Keratinocyte (primary cell): ENCODE measurements at regions not wholly inside any gene's neighbourhood (a gene's known extent, or its start where the extent isn't known, plus 50 kb on each side); places are given as distances from the start of the nearest gene placed in this dataset.

ENCODE experiments used
- DNase-seq: peaks from one replicate; pipeline ENCODE4 v3.0.0-alpha.2; 2011; ENCODE audit warnings: low read depth, missing footprints, low spot score
- FAIRE-seq: peaks from 2 replicates; lab custom pipeline; 2011; peaks lifted over from hg19 to GRCh38; lab: Jason Lieb, UNC
- H2AFZ ChIP-seq: 2 replicates; pipeline ENCODE4 v1.6.0; 2012; ENCODE audit warnings: low read length, control low read depth, inconsistent platforms; ENCODE audit not compliant: control insufficient read depth
- H3K27ac ChIP-seq: 2 replicates; pipeline ENCODE4 v1.5.1; 2011; ENCODE audit warnings: low read length; ENCODE audit not compliant: control insufficient read depth, insufficient read depth
- H3K27me3 ChIP-seq: 3 replicates; pipeline ENCODE4 v1.6.0; 2011; ENCODE audit warnings: low read length; ENCODE audit not compliant: control insufficient read depth, insufficient read depth; ENCODE audit errors: extremely low read depth
- H3K36me3 ChIP-seq, 2 experiments: 2 replicates in 1 of 2; 3 replicates in 1 of 2; pipeline ENCODE4 v1.5.1; 2011; ENCODE audit warnings: low read length in 2 of 2, mild to moderate bottlenecking in 1 of 2; ENCODE audit not compliant: control insufficient read depth in 2 of 2, insufficient read depth in 2 of 2; ENCODE audit errors: extremely low read depth in 1 of 2
- H3K4me1 ChIP-seq: 3 replicates; pipeline ENCODE4 v1.5.1; 2011; ENCODE audit warnings: low read length; ENCODE audit not compliant: control insufficient read depth, insufficient read depth; ENCODE audit errors: extremely low read depth
- H3K4me2 ChIP-seq: 3 replicates; pipeline ENCODE4 v1.6.0; 2011; ENCODE audit warnings: low read depth, low read length; ENCODE audit not compliant: control insufficient read depth, insufficient read depth; ENCODE audit errors: extremely low read depth
- H3K4me3 ChIP-seq, 3 experiments: fragments of 200-600 bp in 1 of 3; sonication (generic) in 1 of 3; 2 replicates in 2 of 3; 3 replicates in 1 of 3; pipeline ENCODE4 v1.5.1; 2011 to 2016; ENCODE audit warnings: low read length in 3 of 3, mild to moderate bottlenecking in 3 of 3, control low read depth in 2 of 3, inconsistent platforms in 1 of 3, low read depth in 1 of 3, mixed read lengths in 1 of 3, mixed run types in 1 of 3, moderate library complexity in 1 of 3; ENCODE audit not compliant: control insufficient read depth in 2 of 3, insufficient read depth in 2 of 3; ENCODE audit errors: extremely low read depth in 1 of 3
- H3K79me2 ChIP-seq: 2 replicates; pipeline ENCODE4 v1.6.0; 2012; ENCODE audit warnings: low read length; ENCODE audit not compliant: control insufficient read depth, insufficient read depth
- H3K9ac ChIP-seq: 3 replicates; pipeline ENCODE4 v1.6.0; 2011; ENCODE audit warnings: low read length; ENCODE audit not compliant: control insufficient read depth, insufficient read depth; ENCODE audit errors: extremely low read depth
- H3K9me1 ChIP-seq: 3 replicates; pipeline ENCODE4 v1.6.0; 2011; ENCODE audit warnings: low read length; ENCODE audit not compliant: control insufficient read depth, insufficient read depth; ENCODE audit errors: extremely low read depth
- H3K9me3 ChIP-seq: 2 replicates; pipeline ENCODE4 v1.5.1; 2012; ENCODE audit warnings: low read depth, low read length; ENCODE audit not compliant: control insufficient read depth
- H4K20me1 ChIP-seq: 3 replicates; pipeline ENCODE4 v1.6.0; 2011; ENCODE audit warnings: low read length; ENCODE audit not compliant: control insufficient read depth, insufficient read depth; ENCODE audit errors: extremely low read depth
- CTCF ChIP-seq, 3 experiments: IDR thresholded peaks in 1 of 3; conservative IDR thresholded peaks in 1 of 3; optimal IDR thresholded peaks in 1 of 3; 2 replicates in 2 of 3; 3 replicates in 1 of 3; pipeline versions ENCODE3 to v1.5.1; 2011; ENCODE audit warnings: low read length in 3 of 3, mild to moderate bottlenecking in 3 of 3, moderate library complexity in 2 of 3, control low read depth in 1 of 3, inconsistent platforms in 1 of 3; ENCODE audit not compliant: insufficient read depth in 2 of 3; ENCODE audit errors: extremely low read depth in 1 of 3
- EZH2 ChIP-seq: IDR thresholded peaks from one replicate; pipeline ENCODE4 v1.6.1; 2012; ENCODE audit warnings: inconsistent platforms, mild to moderate bottlenecking, low read length, moderate library complexity
- dilution Hi-C: fragments of 300-500 bp; cut with MboI; formaldehyde crosslinking; loops from one replicate; pipeline ENCODE4 v1.7.0; 2020; ENCODE audit warnings: low sequenced_read_pairs; ENCODE audit not compliant: extremely low pct_ligation_motif_present

GRCh38 chr6:22800451-22800850 lies 231.1 kb downstream of the HDGFL1 start:
- Histone ChIP-seq H2AFZ (no peak overlapping the region), H3K4me1 (no peaks in the 10 kb centered on the region), H3K9me3 (no peaks in the 10 kb centered on the region), H4K20me1 (no peaks in the 10 kb centered on the region), H3K27ac (no peak overlapping the region), H3K4me3 (no peak overlapping the region), H3K36me3 (no peaks in the 10 kb centered on the region), H3K9me1 (no peaks in the 10 kb centered on the region), H3K79me2 (no peaks in the 10 kb centered on the region), H3K4me2 (no peak overlapping the region), H3K9ac (no peak overlapping the region), H3K27me3 (no peaks in the 10 kb centered on the region)
- dilution Hi-C loops, result no loop called here
- DNase-seq (no peak), FAIRE-seq (no peak)
- TF ChIP-seq CTCF (optimal IDR thresholded peaks at IDR 0.05 in 1 of 3, IDR thresholded peaks at IDR 0.05 in 1 of 3, conservative IDR thresholded peaks at IDR 0.05 in 1 of 3; ENCODE audit: extremely low read depth in 1 of 3, insufficient read depth in 2 of 3, low read length in 3 of 3) (no peak), EZH2 (no peak)

- Histone ChIP-seq H3K4me3 (no peak overlapping the region), H4K20me1 (no peaks in the 10 kb centered on the region), H3K9me3 (no peaks in the 10 kb centered on the region), H3K9ac (no peak overlapping the region), H3K4me1 (no peaks in the 10 kb centered on the region), H3K27ac (no peak overlapping the region), H3K79me2 (no peaks in the 10 kb centered on the region), H3K9me1 (no peaks in the 10 kb centered on the region), H3K27me3 (no peaks in the 10 kb centered on the region), H2AFZ (no peak overlapping the region), H3K4me2 (no peak overlapping the region), H3K36me3 (no peaks in the 10 kb centered on the region)
- TF ChIP-seq EZH2 (no peak), CTCF (optimal IDR thresholded peaks at IDR 0.05 in 1 of 3, IDR thresholded peaks at IDR 0.05 in 1 of 3, conservative IDR thresholded peaks at IDR 0.05 in 1 of 3; ENCODE audit: extremely low read depth in 1 of 3, insufficient read depth in 2 of 3, low read length in 3 of 3) (no peak)
- DNase-seq (no peak), FAIRE-seq (no peak)
- dilution Hi-C loops, result no loop called here
These were observed 232.5 kb downstream of the HDGFL1 start for GRCh38 chr6:22801831-22802230.
